GM23248 (cell line): ENCODE measurements at regions not wholly inside any gene's neighbourhood (a gene's known extent, or its start where the extent isn't known, plus 50 kb on each side); places are given as distances from the start of the nearest gene placed in this dataset. TPM values are rescaled to one million over a fixed set of nuclear protein-coding genes. Genes with fewer than 3 reads are reported as not detected.

Experiments
- DNase-seq: peaks from one replicate; pipeline ENCODE4 v3.0.0-alpha.2; 2015
- H2AFZ ChIP-seq: fragments of 200-600 bp; sonication (generic); 2 replicates; pipeline ENCODE4 v1.6.1; 2016; ENCODE audit warnings: antibody characterized with exemption
- H3F3A ChIP-seq: fragments of 200-600 bp; sonication (generic); 2 replicates; pipeline ENCODE4 v1.6.1; 2016; ENCODE audit warnings: mild to moderate bottlenecking, antibody characterized with exemption, mixed run types; ENCODE audit not compliant: insufficient read depth
- H3K27ac ChIP-seq: fragments of 200-600 bp; sonication (generic); 2 replicates; pipeline ENCODE4 v1.5.1; 2016; ENCODE audit warnings: mild to moderate bottlenecking
- H3K27me3 ChIP-seq: fragments of 200-600 bp; sonication (generic); replicated peaks from 2 replicates; pipeline ENCODE4 v1.6.1; 2016; ENCODE audit warnings: mild to moderate bottlenecking; ENCODE audit not compliant: insufficient read depth
- H3K36me3 ChIP-seq: fragments of 200-600 bp; sonication (generic); 2 replicates; pipeline ENCODE4 v1.6.1; 2016; ENCODE audit warnings: low read depth, mild to moderate bottlenecking
- H3K4me1 ChIP-seq: fragments of 200-600 bp; sonication (generic); 2 replicates; pipeline ENCODE4 v1.6.1; 2016; ENCODE audit warnings: mild to moderate bottlenecking; ENCODE audit not compliant: insufficient read depth
- H3K4me2 ChIP-seq: fragments of 200-600 bp; sonication (generic); one replicate; pipeline ENCODE4 v1.6.1; 2016; ENCODE audit warnings: mild to moderate bottlenecking; ENCODE audit not compliant: unreplicated experiment
- H3K4me3 ChIP-seq: fragments of 200-600 bp; sonication (generic); 2 replicates; pipeline ENCODE4 v1.5.1; 2016; ENCODE audit warnings: mild to moderate bottlenecking
- H3K79me2 ChIP-seq: fragments of 200-600 bp; sonication (generic); 2 replicates; pipeline ENCODE4 v1.6.1; 2016; ENCODE audit warnings: mild to moderate bottlenecking; ENCODE audit not compliant: insufficient read depth
- H3K9ac ChIP-seq: fragments of 200-600 bp; sonication (generic); 2 replicates; pipeline ENCODE4 v1.6.1; 2016; ENCODE audit warnings: mild to moderate bottlenecking
- H3K9me2 ChIP-seq: fragments of 200-600 bp; sonication (generic); 2 replicates; pipeline ENCODE4 v1.6.1; 2016; ENCODE audit warnings: mixed run types, mild to moderate bottlenecking, moderate library complexity; ENCODE audit not compliant: insufficient read depth
- H3K9me3 ChIP-seq: fragments of 200-600 bp; sonication (generic); one replicate; pipeline ENCODE4 v1.6.1; 2017; ENCODE audit warnings: low read depth
- H4K20me1 ChIP-seq: fragments of 200-600 bp; sonication (generic); 2 replicates; pipeline ENCODE4 v1.6.0; 2016; ENCODE audit not compliant: insufficient read depth
- EZH2 ChIP-seq: fragments of 200-600 bp; sonication (generic); IDR thresholded peaks from 2 replicates; pipeline ENCODE4 v1.6.1; 2018; ENCODE audit warnings: antibody characterized with exemption, mild to moderate bottlenecking; ENCODE audit not compliant: insufficient read depth, poor library complexity, severe bottlenecking
- EZH2phosphoT487 ChIP-seq: fragments of 200-600 bp; sonication (generic); IDR thresholded peaks from 2 replicates; pipeline ENCODE4 v1.6.1; 2018; ENCODE audit warnings: antibody characterized with exemption, moderate library complexity, mild to moderate bottlenecking, low read depth; ENCODE audit not compliant: insufficient read depth
- WGBS, 2 experiments: methylation state at CpG; one replicate each; pipeline ENCODE4 v1.1.6; 2015 to 2017; ENCODE audit warnings: low lambda C conversion rate in 2 of 2, low coverage in 1 of 2; ENCODE audit errors: missing lambda C conversion rate in 2 of 2; 5-methylcytosine and 5-hydroxymethylcytosine counted together
- in situ Hi-C: fragments of 300-500 bp; cut with MboI; formaldehyde crosslinking; loops from 2 replicates; pipeline ENCODE4 v1.15.0; 2020
- small RNA-seq: library from RNA; depleted of rRNA; stranded (forward); fragments of <200 nt; gene quantifications from one replicate; pipeline ENCODE3, GENCODE V24; 2014; ENCODE audit warnings: low read depth, low replicate concordance

- TF ChIP-seq EZH2phosphoT487 (no peak), EZH2 (no peak)
- H3K36me3 ChIP-seq: no peaks in the 10 kb centered on the region
- no peak overlapping the region for H3K27ac ChIP-seq
- H3K4me1 ChIP-seq: no peaks in the 10 kb centered on the region
- H2AFZ ChIP-seq: no peak overlapping the region
- H4K20me1 ChIP-seq: no peaks in the 10 kb centered on the region
- DNase-seq: no peak
- H3K4me3 ChIP-seq: no peak overlapping the region
- no peak overlapping the region for H3K4me2 ChIP-seq
- H3K9me3 ChIP-seq: no peaks in the 10 kb centered on the region
- in situ Hi-C loops: no loop called here
- no peaks in the 10 kb centered on the region for H3K9me2 ChIP-seq
- H3K79me2 ChIP-seq: no peaks in the 10 kb centered on the region
- no peak overlapping the region for H3K9ac ChIP-seq
- peaks cover 5% of the 10 kb centered on the region; the same call in 1 of the 2 replicates for H3K27me3 ChIP-seq
- H3F3A ChIP-seq: no peaks in the 10 kb centered on the region
- 0 to 4% methylated on average over 1 of the region's 1 CpG for WGBS, 2 experiments
Measured at GRCh38 chr4:146577111-146577510, 55.4 kb upstream of the SLC10A7 start.

DNA sequence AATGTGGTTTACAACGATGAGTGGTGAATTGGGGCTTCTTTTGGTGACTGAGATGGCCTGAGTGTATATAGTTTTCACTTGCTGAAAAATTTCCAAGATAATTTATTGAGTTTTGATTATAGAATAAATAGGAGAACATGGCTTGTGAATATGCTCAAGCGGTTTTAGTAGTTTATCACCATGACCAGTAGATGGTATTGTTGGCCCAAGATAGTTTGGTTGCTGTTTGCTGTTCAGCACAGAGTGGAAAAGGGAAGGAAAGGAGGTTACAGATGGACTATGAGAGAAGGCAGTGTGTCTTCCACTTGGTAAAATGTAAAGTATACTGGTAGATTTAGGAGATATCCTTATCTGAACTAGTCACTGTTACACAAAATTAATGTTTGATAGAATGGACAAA, 55.8 kb upstream of the POU4F2 start:
- Histone ChIP-seq H3K27ac (no peak overlapping the region), H4K20me1 (no peaks in the 10 kb centered on the region), H3K27me3 (peaks cover 5% of the 10 kb centered on the region; the same call in 1 of the 2 replicates), H2AFZ (no peak overlapping the region), H3K9me3 (no peaks in the 10 kb centered on the region), H3K4me2 (no peak overlapping the region), H3K9ac (no peak overlapping the region), H3K4me3 (no peak overlapping the region), H3K36me3 (no peaks in the 10 kb centered on the region), H3F3A (peaks cover 18% of the 10 kb centered on the region), H3K9me2 (no peaks in the 10 kb centered on the region), H3K4me1 (peaks cover 13% of the 10 kb centered on the region), H3K79me2 (no peaks in the 10 kb centered on the region)
- TF ChIP-seq EZH2phosphoT487 (no peak), EZH2 (no peak)
- in situ Hi-C loops: no loop called here
- WGBS, 2 experiments: 11 to 18% methylated on average over 2 of the region's 2 CpGs
- no peak for DNase-seq

DNA sequence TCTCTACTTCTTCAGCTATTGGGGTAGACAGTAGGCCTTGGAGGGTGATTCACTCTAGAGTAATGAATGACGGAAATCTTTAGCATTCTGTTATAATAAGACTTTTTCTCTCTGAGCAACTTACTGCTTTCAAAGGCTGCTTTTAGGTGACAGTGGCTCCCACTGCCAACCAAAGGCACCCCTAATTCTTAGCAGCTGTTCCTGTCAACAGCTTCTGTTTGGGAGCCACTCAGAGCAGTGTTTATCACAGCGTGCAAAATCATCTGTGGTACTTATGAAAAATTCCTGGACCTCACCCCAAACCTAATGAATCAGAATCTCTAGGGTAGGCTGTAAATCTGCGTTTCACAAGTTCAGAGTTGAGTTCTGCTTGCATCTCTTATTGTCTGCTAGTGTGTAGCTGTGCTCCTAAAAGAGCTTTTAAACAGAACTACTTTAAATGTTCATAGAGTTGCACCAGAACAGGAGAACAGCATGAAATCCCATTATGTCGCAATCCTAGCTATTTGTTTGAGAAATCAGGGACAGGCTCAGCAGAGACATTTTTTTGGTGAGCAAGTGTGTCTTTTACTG, 52.8 kb upstream of the POU4F2 start:
- Histone ChIP-seq H4K20me1 (no peaks in the 10 kb centered on the region), H3K9me2 (no peaks in the 10 kb centered on the region), H2AFZ (peak overlapping the region; percentile 45), H3K9me3 (no peaks in the 10 kb centered on the region), H3K4me2 (peak overlapping the region; percentile 57), H3K27me3 (no peaks in the 10 kb centered on the region; the same call in 1 of the 2 replicates), H3F3A (peaks cover 18% of the 10 kb centered on the region), H3K36me3 (no peaks in the 10 kb centered on the region), H3K9ac (no peak overlapping the region), H3K27ac (peak overlapping the region; percentile 64), H3K79me2 (no peaks in the 10 kb centered on the region), H3K4me3 (peak overlapping the region; percentile 28; the same call in 1 of the 2 replicates), H3K4me1 (peaks cover 13% of the 10 kb centered on the region)
- no peak for TF ChIP-seq EZH2
- 0 out of 2 replicates have a peak, but pooled peaks have one; percentile 16 for TF ChIP-seq EZH2phosphoT487
- DNase-seq: peak; percentile 77
- in situ Hi-C loops: no loop called here
- WGBS, 2 experiments: 12 to 20% methylated on average over 4 of the region's 4 CpGs

Small RNA genes lying in the stretch of these regions (small RNA-seq; reads per million reads assigned to genes)
- not detected for gene RNU1-44P
